KBM-7 (cell line): ENCODE measurements at regions not wholly inside any gene's neighbourhood (a gene's known extent, or its start where the extent isn't known, plus 50 kb on each side); places are given as distances from the start of the nearest gene placed in this dataset.
"Not testable (repeated sequence)": the region's sequence is repeated elsewhere in the genome, so short reads cannot be mapped to it uniquely, and the experiment has no call there.

Source experiments
- DNase-seq: peaks from one replicate; pipeline ENCODE4 v3.0.0-alpha.2; 2015
- in situ Hi-C: fragments of 300-500 bp; cut with MboI; formaldehyde crosslinking; loops from 2 replicates; pipeline ENCODE4 v1.14.3; 2020; ENCODE audit warnings: low sequenced_read_pairs, low pct_unique_long_range_greater_than_20kb, mixed read lengths

DNA sequence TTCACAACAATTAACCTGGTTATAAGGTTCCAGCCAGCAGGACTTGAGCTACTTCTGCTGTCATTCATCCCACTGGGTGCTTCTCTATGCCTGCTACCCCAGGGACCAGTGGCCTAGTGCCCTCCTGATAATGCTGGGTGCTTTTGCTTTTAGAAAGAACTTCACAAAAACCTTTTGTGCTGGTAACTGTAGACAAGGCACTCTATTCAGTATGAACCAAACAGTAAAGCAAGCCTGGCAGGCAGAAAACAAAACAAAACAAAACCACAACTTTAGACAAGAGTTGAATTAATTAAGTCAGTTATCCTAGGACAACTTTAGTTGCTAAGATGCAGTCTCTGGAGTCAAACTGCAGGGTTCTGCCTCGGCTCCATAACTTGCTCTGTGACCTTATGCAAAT, 61.9 kb upstream of the ADGRL2 start:
- in situ Hi-C loops = no loop called here
- DNase-seq = no peak

DNA sequence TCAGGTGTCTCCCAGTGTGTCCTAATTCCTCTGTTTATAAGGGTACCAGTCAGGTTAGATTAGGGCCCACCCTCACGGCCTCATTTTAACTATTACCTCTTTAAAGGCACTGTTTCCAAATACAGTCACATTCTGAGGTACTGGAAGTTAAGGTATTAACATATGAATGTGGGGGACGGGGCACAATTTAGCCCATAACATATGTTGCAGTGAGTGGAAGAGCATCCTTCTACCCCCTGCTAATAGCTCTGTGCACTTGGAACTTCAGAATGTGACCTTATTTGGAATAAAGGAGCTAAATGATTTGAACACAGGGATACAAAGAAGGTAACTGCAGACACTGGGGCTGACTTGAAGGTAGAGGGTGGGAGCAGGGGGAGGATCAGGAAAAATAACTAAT, 67.3 kb upstream of the ADGRL2 start:
- in situ Hi-C loops = no loop called here
- no peak for DNase-seq

DNA sequence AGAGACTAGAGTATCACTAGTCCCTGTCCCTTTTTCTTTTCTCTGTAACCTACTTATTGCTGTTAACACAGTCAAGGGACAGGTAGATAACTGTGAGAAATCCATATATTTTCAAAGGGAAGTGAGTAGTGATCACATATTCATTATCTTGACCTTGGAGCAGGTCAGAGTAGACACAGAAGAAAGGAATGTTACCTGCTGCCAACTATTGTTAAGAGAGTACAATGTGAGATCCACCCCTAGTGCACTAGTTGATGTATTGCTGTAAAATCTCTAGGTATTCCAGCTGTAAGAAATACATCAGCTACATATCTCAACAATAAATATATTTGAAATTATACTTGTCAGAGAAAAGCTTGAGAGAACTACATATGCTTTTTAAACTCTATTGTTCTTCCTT, 68.7 kb upstream of the ADGRL2 start:
- DNase-seq = no peak
- in situ Hi-C loops = no loop called here

DNA sequence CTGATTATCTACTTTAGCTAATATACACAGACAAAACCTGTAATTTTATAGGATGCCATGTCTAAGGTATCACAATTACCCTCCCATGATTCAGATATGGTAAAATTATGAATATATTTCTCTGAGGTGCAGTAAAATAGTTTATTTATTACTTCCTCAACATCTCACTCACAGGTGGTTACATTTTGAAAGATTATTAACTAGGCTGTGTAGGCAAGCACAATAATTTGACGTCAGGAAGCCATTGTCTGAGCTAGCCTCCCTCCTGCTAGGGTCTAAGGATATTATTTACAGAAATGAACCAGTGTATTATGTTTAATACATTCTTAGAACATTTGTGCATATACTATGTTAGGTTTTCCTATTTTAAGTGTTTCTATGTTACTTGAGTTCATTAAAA, 69.9 kb upstream of the ADGRL2 start:
- in situ Hi-C loops = no loop called here
- no peak for DNase-seq

DNA sequence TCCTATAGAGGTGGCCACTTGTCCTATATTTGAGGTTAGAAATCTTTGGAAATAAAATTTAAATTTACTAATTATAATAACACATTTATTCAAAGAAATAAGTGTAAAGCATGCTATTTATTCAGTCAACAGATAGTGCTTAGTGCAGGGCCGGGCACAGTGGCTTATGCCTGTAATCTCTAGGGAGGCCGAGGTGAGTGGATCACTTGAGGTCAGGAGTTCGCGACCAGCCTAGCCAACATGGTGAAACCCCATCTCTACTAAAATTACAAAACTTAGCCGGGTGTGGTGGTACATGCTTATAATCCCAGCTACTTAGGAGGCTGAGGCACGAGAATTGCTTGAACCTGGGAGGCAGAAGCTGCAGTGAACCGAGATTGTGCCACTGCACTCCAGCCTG, 70.4 kb upstream of the ADGRL2 start:
- DNase-seq, in situ Hi-C loops: not testable (repeated sequence)

DNA sequence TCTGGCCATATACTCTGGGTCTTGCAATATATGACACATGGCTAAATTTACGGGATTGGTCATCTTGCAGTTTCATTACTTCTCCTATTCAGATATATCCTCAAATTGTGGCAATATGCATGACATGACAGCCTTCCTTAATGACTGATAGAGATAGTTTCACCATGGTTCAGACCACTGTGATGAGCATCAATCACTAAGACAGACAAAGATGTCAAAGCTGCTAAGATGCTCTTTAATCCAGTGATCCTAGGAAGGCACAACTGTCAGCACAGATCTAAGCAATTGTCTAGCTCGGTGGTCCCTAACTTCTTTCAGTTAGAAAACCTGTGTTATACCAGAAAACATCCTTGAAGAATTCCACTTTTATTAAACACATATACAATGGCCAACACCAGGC, 70.9 kb upstream of the ADGRL2 start:
- DNase-seq = no peak
- in situ Hi-C loops = no loop called here

DNA sequence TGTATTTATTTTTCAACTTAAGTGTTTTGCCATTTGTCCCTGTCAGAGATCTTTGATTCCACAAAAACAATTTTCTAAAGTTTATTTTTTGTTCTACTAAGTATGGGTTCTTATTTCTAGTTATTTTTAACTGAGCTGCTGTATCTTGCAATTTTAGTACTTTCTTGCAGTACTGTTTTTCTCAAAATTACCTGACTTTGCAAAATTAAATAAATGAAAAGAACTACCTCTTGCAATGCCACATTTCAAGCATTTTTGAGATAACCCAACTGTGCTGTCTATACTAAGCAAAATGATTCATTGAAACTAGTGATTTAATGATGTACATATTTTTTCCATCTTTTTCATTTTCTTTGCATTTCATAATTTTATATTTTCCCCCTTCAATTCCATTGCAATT, 71.5 kb upstream of the ADGRL2 start:
- in situ Hi-C loops = no loop called here
- DNase-seq = no peak

DNA sequence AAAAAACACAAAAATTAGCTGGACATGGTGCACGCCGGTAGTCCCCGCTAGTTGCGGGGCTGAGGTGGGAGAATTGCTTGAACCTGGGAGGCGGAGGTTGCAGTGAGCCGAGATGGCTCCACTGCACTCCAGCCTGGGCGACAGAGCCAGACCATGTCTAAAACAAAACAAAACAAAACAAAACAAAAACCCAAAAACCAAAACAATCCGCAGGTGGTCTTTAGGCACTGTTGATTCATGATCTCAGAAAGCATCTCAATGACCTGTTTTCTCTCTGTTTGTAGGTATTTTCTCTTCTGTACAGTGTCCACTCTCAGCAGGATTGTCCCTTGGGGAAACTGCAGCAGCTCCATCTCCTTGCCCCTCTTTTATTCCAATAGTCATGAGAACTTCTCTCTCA, 74.9 kb upstream of the ADGRL2 start:
- in situ Hi-C loops = no loop called here
- DNase-seq = no peak

DNA sequence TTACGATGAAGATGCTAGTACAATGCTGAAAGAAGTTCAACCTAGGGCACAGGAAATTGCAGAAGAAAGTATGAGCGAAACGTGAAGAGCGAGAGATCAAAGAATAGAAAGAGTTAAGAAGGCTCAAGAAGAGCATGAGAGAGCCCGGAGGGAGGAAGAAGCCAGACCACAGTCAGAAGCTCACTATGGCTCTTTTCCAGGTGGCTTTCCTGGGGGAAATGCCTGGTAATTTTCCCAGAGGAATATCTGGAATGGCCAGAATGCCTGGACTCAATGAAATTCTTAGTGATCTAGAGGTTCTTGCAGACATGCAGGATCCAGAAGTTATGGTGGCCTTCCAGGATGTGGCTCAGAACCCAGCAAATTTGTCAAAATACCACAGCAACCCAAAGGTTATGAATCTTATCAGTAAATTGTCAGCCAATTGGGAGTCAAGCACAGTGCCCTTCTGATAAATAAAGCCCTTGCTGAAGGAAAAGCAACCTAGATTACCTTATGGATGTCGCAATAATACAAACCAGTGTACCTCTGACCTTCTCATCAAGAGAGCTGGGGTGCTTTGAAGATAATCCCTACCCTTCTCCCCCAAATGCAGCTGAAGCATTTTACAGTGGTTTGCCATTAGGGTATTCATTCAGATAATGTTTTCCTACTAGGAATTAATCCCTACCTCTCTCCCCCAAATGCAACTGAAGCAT, 78.0 kb upstream of the ADGRL2 start:
- DNase-seq, in situ Hi-C loops: not testable (repeated sequence)

DNA sequence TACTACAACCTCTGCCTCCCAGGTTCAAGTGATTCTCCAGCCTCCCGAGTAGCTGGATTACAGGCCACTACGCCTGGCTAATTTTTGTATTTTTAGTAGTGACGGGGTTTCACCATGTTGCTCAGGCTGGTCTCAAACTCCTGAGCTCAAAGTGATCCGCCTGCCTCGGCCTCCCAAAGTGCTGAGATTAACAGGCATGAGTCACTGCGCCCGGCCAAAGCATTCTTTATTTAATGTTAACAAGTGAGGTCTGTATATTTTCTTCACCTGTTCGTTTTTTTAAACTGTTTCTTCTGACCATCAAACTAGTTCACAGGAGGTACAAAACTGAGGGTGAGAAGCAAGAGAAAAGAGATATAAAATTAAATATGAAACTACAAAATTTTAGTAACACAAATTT, 80.5 kb upstream of the ADGRL2 start:
- in situ Hi-C loops = not testable (repeated sequence)

DNA sequence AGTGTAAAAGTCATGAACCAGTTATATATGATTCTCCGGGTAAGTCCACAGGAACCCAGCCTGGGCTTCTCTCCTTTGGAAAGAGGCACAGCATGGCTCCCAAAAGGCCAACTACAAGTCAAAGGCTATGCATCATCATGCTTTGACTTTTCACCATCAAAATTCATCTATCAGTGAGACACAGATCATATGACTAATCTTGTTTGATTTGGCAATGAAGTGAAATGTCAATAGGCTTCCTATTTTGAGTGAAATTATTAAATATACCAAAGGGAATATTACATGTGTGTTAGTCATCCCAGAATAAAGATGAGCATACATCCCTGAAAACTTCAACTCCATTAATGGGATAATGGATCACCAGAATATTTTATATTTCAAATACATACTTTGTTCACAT, 83.5 kb upstream of the ADGRL2 start:
- in situ Hi-C loops = no loop called here
- DNase-seq = no peak

More for the DNA sequence above, 80.5 kb upstream of the ADGRL2 start:
- DNase-seq = not testable (repeated sequence)

DNA sequence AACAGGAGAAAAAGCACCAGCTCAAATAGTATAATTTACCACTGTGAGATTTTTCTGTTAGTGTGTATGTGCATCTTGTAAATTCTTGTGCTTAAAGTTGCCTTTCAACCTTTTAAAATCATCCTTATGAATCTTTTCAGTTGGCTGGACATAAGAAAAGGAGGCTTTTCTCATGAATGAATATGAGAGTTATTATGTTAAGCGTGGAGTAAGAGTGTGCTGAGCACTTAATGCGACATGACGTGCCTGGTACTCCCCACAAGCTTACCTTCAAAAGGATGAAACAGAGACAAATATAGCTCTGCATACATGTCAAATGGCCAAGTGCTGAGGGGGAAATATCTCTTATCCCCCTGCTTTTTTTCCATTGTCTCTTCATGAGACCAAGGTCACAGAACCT, 85.3 kb upstream of the ADGRL2 start:
- in situ Hi-C loops = no loop called here

DNA sequence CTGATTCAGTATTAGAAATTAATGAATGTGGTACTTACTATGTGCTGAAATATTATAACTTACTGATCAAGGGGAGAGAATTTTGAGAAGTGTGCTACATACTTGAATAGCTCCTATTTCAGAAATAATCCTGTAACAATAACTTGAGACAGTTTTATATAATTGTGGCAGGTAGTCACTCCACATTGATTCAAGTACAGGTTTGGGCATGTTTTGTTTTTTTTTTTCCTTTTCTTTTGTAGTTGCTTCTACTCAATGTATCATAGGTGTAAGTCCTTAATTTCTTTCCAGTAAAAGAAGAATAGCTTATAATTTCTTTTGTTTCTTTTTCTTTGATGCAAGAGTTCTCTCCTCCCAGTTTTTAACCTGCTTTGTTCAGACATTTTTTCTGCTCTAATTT, 86.1 kb upstream of the ADGRL2 start:
- DNase-seq = no peak
- in situ Hi-C loops = no loop called here

More for the DNA sequence above, 85.3 kb upstream of the ADGRL2 start:
- DNase-seq = no peak

DNA sequence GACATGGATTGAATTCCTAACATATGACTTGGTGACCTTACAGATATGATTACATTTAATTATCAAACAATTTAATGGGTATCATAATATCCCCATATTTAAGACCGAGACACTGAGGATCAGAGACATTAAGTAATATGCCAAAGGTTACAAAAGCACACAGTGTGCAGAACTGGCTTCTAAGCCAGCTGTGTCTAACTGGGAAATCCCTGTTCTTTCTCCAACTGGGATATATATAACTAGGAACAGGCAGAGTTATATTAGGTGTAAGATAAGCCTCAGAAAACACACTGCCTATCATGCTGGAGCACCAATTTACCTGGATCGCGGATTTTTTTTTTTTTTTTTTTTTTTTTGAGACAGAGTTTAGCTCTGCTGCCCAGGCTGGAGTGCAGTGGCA, 88.3 kb upstream of the ADGRL2 start:
- DNase-seq = no peak
- in situ Hi-C loops = no loop called here

DNA sequence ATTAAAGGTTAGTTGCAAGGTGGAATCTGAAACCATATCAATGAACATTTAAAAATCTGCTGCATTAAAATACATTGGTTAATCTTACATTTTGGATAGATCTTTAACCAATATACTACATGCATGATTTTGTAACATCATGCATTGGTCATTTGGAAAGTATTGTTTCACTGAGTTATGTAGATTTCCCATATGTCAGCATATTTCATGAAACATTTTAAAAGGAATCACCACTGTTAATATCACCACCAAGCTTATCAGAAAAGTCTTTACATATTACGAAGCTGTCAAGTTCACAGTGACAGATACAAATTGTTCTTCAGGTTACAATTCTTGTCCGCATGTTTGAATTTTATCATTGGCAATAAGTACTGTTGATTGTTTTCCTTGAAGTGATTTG, 89.9 kb upstream of the ADGRL2 start:
- DNase-seq = no peak
- in situ Hi-C loops = no loop called here

DNA sequence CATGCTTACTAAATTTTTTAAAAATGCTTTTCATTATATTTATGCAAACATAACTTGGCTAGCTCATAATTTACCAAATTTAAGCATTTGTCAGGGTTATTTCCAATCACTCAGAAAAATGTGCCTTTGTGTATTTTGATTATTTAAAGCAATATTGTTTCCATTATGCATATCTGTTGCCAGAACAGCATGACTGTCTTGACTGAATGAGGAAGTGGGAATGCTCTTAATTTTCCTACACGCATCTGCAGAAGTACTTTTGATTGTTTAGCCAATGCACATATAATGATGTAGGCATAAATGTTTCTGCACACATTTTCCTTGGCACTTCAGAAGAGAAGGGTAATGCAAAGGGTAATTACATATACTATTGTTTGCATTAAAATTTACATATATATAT, 92.5 kb upstream of the ADGRL2 start:
- in situ Hi-C loops = no loop called here
- no peak for DNase-seq

DNA sequence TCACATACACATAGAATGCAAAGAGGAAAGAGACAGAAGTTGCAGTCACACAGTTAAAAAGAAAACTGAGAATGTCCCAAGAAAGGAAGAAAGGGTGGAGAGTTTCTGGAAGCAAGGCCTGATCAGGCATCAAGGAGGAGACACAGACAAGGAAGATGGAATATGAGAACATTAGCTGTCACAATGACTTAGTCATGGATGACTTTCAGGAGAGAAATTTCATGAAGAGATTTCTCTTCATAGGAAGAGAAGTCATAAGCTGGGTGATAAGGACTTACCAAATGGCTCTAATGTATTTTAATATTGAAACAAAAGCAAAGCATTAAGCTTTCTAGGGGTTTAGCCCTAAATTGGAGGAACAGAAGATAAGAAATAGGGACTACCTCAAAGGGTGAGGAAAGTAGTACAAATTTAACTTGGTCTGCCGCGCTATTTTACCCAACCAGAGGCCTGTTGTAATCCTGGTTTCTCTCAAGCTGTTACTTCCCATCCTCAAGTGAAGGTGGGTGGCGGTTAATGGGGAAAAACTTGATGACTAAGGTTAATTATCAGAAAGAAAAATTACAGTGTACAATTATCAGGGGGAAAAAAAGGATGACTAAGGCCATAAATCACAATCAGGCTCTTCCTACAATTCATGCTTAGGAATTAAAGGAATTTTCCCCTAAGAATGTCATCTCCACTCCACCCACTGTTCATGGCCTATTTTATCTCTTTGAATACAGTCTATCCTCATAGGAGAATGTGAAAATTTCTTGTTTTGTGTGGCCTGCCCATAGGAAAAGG, 93.9 kb upstream of the ADGRL2 start:
- no peak for DNase-seq
- in situ Hi-C loops = no loop called here

DNA sequence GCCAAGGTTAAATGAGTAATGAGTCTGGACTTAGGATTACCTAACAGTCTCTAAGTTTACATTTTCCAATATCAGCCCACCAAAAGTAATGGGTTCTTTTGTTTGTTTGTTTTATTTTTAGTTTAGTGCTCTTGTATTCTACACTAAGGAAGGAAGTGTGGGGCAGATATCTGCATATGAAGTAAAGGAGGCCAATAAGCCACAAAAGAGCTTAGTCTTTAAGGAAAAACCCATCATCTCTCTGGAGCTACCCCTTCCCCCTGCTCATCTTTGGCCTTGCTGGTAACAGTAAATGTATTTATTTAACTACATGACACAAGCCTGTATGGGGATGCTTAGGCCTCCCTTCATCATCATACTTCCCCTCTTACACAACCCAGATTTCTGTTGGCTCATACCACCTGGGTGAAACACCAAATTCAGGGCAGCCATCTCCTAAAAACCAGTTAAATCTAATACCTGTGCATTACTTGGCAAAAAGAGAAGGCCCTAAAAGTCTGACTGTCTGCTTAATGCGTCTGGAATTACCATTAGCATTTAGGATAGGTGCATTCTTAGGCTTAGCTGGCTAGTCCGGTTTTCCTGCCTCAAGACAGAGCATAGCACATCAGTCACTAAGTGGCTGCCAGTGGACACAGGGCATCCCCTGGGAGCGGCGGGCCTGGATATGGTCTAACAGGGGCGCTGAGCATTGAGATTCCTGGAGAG, 96.8 kb upstream of the ADGRL2 start:
- in situ Hi-C loops = no loop called here
- DNase-seq = no peak

DNA sequence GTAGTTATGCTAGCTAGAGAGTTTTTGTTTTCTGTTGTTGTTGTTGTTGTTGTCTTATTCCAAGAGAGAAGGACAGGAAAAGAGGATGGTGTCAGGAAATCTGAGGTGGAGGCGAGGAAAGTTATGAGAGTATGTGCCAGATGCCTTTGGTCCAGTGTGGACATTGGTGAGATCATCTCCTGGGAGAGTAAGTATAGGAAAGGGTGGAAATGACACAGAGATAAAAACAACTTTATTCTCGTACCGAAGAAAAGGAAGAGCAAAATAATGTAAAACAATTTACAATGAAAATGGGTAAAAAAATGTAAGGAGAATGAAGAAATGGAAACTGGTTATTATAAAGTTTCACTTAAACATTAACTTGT, 97.4 kb upstream of the ADGRL2 start:
- in situ Hi-C loops = no loop called here
- no peak for DNase-seq

DNA sequence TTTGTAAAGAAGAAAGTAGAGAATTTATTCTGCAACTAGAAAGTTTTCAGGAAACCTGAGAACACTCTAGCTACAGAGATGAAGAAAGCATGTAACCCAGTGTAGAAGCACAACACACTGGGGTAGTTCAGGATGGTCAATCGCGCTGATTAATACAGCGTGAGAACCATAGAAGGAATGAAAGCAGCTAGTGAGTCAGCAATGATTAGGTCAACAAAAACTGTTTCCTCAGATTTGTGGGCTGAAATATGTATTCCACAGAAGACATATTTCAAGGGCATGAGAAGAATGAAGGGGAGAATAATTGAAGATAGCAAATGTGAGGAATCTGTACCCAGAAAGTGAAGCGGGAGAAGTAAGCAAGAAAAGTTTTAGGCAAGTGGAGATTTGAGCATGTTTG, 97.8 kb upstream of the ADGRL2 start:
- in situ Hi-C loops = no loop called here
- no peak for DNase-seq
